ENCODE measurements at regions not wholly inside any gene's neighbourhood (a gene's known extent, or its start where the extent isn't known, plus 50 kb on each side); places are given as distances from the start of the nearest gene placed in this dataset.
"Not testable (repeated sequence)": the region's sequence is repeated elsewhere in the genome, so short reads cannot be mapped to it uniquely, and the experiment has no call there.

GRCh38 chr1:30446095-30446494 lies 277.3 kb downstream of the MATN1 start:
- no peak for TF ChIP-seq POLR2AphosphoS5 (IDR thresholded peaks at IDR 0.05)
- TF ChIP-seq EP300 (IDR thresholded peaks at IDR 0.05): no peak
- no peak for TF ChIP-seq CTCF (IDR thresholded peaks at IDR 0.05)
- no peak for TF ChIP-seq POLR2A (IDR thresholded peaks at IDR 0.05; ENCODE audit: low read depth)
- intact Hi-C loops (cut with DNase I): no loop called here
- Histone ChIP-seq H3K27ac (replicated peaks in 1 of 4) (no peak overlapping the region), H3K4me1 (no peaks in the 10 kb centered on the region), H3K9me3 (no peaks in the 10 kb centered on the region), H3K4me3 (no peak overlapping the region), H3K27me3 (peaks cover 0 to 11% (median 0%) of the 10 kb centered on the region in 4 donors), H3K36me3 (no peaks in the 10 kb centered on the region)
- 51% methylated on average over 11 of the region's 11 CpGs for WGBS
- DNase-seq (ENCODE audit: extremely low spot score): peak; percentile 89

GRCh38 chr1:30445449-30445848 lies 277.9 kb downstream of the MATN1 start:
- Histone ChIP-seq H3K4me1 (no peaks in the 10 kb centered on the region), H3K27ac (replicated peaks in 1 of 4) (no peak overlapping the region), H3K27me3 (peaks cover 0 to 11% (median 0%) of the 10 kb centered on the region in 4 donors), H3K9me3 (no peaks in the 10 kb centered on the region), H3K36me3 (no peaks in the 10 kb centered on the region), H3K4me3 (no peak overlapping the region)
- TF ChIP-seq CTCF (IDR thresholded peaks at IDR 0.05): no peak
- TF ChIP-seq EP300 (IDR thresholded peaks at IDR 0.05): no peak
- no peak for TF ChIP-seq POLR2A (IDR thresholded peaks at IDR 0.05; ENCODE audit: low read depth)
- no peak for TF ChIP-seq POLR2AphosphoS5 (IDR thresholded peaks at IDR 0.05)
- intact Hi-C loops (cut with DNase I): no loop called here
- peak; percentile 79 for DNase-seq (ENCODE audit: extremely low spot score)
- WGBS: 83% methylated on average over 10 of the region's 10 CpGs

- TF ChIP-seq POLR2AphosphoS5 (IDR thresholded peaks at IDR 0.05) (no peak), EP300 (IDR thresholded peaks at IDR 0.05) (no peak), POLR2A (IDR thresholded peaks at IDR 0.05; ENCODE audit: low read depth) (no peak), CTCF (IDR thresholded peaks at IDR 0.05) (no peak)
- peak; percentile 81 for DNase-seq (ENCODE audit: extremely low spot score)
- Histone ChIP-seq H3K4me1 (no peaks in the 10 kb centered on the region), H3K9me3 (no peaks in the 10 kb centered on the region), H3K4me3 (no peak overlapping the region), H3K27ac (replicated peaks in 1 of 4) (no peak overlapping the region), H3K36me3 (no peaks in the 10 kb centered on the region), H3K27me3 (peaks cover 0 to 11% (median 0%) of the 10 kb centered on the region in 4 donors)
- WGBS: 63% methylated on average over 2 of the region's 2 CpGs
- intact Hi-C loops (cut with DNase I): no loop called here
Observed at GRCh38 chr1:30444850-30445249, 278.5 kb downstream of the MATN1 start.

- WGBS: 81% methylated on average over 1 of the region's 1 CpG
- intact Hi-C loops (cut with DNase I): no loop called here
Observed at GRCh38 chr1:30444401-30444800, 279.0 kb downstream of the MATN1 start.

GRCh38 chr1:30438274-30438673 lies 285.1 kb downstream of the MATN1 start:
- H3K27ac ChIP-seq (replicated peaks in 1 of 4); intact Hi-C loops (cut with DNase I): not testable (repeated sequence)

More at GRCh38 chr1:30444401-30444800, 279.0 kb downstream of the MATN1 start:
- H3K4me1 ChIP-seq: no peaks in the 10 kb centered on the region
- H3K9me3 ChIP-seq: no peaks in the 10 kb centered on the region
- no peak overlapping the region for H3K27ac ChIP-seq (replicated peaks in 1 of 4)
- DNase-seq (ENCODE audit: extremely low spot score): peak; percentile 26
- TF ChIP-seq POLR2A (IDR thresholded peaks at IDR 0.05; ENCODE audit: low read depth) (no peak), CTCF (IDR thresholded peaks at IDR 0.05) (no peak), POLR2AphosphoS5 (IDR thresholded peaks at IDR 0.05) (no peak), EP300 (IDR thresholded peaks at IDR 0.05) (no peak)
- no peak overlapping the region for H3K4me3 ChIP-seq
- H3K36me3 ChIP-seq: no peaks in the 10 kb centered on the region
- peaks cover 0 to 11% (median 0%) of the 10 kb centered on the region in 4 donors for H3K27me3 ChIP-seq

More at GRCh38 chr1:30438274-30438673, 285.1 kb downstream of the MATN1 start:
- not testable (repeated sequence) for H3K9me3 ChIP-seq; DNase-seq (ENCODE audit: extremely low spot score); H3K4me1 ChIP-seq; H3K36me3 ChIP-seq; H3K4me3 ChIP-seq
- 87% methylated on average over 8 of the region's 9 CpGs for WGBS
- peaks cover 0 to 16% (median 0%) of the 10 kb centered on the region in 4 donors for H3K27me3 ChIP-seq

Measured in esophagus muscularis mucosa (tissue), 4 donors.